ENCODE measurements at regions not wholly inside any gene's neighbourhood (a gene's known extent, or its start where the extent isn't known, plus 50 kb on each side); places are given as distances from the start of the nearest gene placed in this dataset.
"Not testable (repeated sequence)": the region's sequence is repeated elsewhere in the genome, so short reads cannot be mapped to it uniquely, and the experiment has no call there.

GRCh38 chr4:164596318-164596878 lies 157.5 kb upstream of the SMIM31 start:
- DNase-seq (ENCODE audit: low read depth), result no peak

- DNase-seq (ENCODE audit: low read depth), result no peak
These were observed 157.0 kb upstream of the SMIM31 start for GRCh38 chr4:164596927-164597326.

GRCh38 chr4:164601653-164602052 lies 152.3 kb upstream of the SMIM31 start:
- DNase-seq (ENCODE audit: low read depth), result no peak

GRCh38 chr4:164605791-164606190 lies 148.1 kb upstream of the SMIM31 start:
- DNase-seq (ENCODE audit: low read depth), result not testable (repeated sequence)

- DNase-seq (ENCODE audit: low read depth), result no peak
These were observed 147.5 kb upstream of the SMIM31 start for GRCh38 chr4:164606478-164606877.

- no peak for DNase-seq (ENCODE audit: low read depth)
These were observed 140.7 kb upstream of the SMIM31 start for GRCh38 chr4:164613256-164613655.

GRCh38 chr4:164613792-164614191 lies 140.1 kb upstream of the SMIM31 start:
- no peak for DNase-seq (ENCODE audit: low read depth)

GRCh38 chr4:164614329-164614728 lies 139.6 kb upstream of the SMIM31 start:
- no peak for DNase-seq (ENCODE audit: low read depth)

- DNase-seq (ENCODE audit: low read depth), result no peak
These were observed 138.9 kb upstream of the SMIM31 start for GRCh38 chr4:164614999-164615398.

GRCh38 chr4:164615964-164616363 lies 138.0 kb upstream of the SMIM31 start:
- DNase-seq (ENCODE audit: low read depth), result no peak

GRCh38 chr4:164616961-164617360 lies 137.0 kb upstream of the SMIM31 start:
- DNase-seq (ENCODE audit: low read depth), result no peak

GRCh38 chr4:164617426-164617825 lies 136.5 kb upstream of the SMIM31 start:
- DNase-seq (ENCODE audit: low read depth), result no peak

GRCh38 chr4:164617911-164618310 lies 136.0 kb upstream of the SMIM31 start:
- DNase-seq (ENCODE audit: low read depth), result no peak

GRCh38 chr4:164621886-164622521 lies 131.9 kb upstream of the SMIM31 start:
- no peak for DNase-seq (ENCODE audit: low read depth)

GRCh38 chr4:164623099-164623498 lies 130.8 kb upstream of the SMIM31 start:
- DNase-seq (ENCODE audit: low read depth), result no peak

GRCh38 chr4:164639001-164639400 lies 114.9 kb upstream of the SMIM31 start:
- no peak for DNase-seq (ENCODE audit: low read depth)

GRCh38 chr4:164648151-164648848 lies 105.6 kb upstream of the SMIM31 start:
- no peak for DNase-seq (ENCODE audit: low read depth)

- no peak for DNase-seq (ENCODE audit: low read depth)
These were observed 105.1 kb upstream of the SMIM31 start for GRCh38 chr4:164648849-164649212.

GRCh38 chr4:164659765-164660164 lies 94.2 kb upstream of the SMIM31 start:
- DNase-seq (ENCODE audit: low read depth), result no peak

GRCh38 chr4:164676152-164676551 lies 77.8 kb upstream of the SMIM31 start:
- DNase-seq (ENCODE audit: low read depth), result not testable (repeated sequence)

GRCh38 chr4:164683040-164683439 lies 70.9 kb upstream of the SMIM31 start:
- DNase-seq (ENCODE audit: low read depth), result no peak

- no peak for DNase-seq (ENCODE audit: low read depth)
These were observed 58.3 kb upstream of the SMIM31 start for GRCh38 chr4:164695650-164696049.

GRCh38 chr4:164700471-164700870 lies 53.5 kb upstream of the SMIM31 start:
- DNase-seq (ENCODE audit: low read depth), result no peak

- no peak for DNase-seq (ENCODE audit: low read depth)
These were observed 52.3 kb upstream of the SMIM31 start for GRCh38 chr4:164701665-164702064.

All from activated T-cell treated with anti-CD3 and anti-CD28 coated beads for 24 hours (primary cell).